NB4 (cell line): ENCODE measurements at regions not wholly inside any gene's neighbourhood (a gene's known extent, or its start where the extent isn't known, plus 50 kb on each side); places are given as distances from the start of the nearest gene placed in this dataset.

Source experiments
- POLR2A ChIP-seq: IDR thresholded peaks from 2 replicates; pipeline ENCODE4 v1.6.1; 2011; ENCODE audit warnings: mild to moderate bottlenecking; ENCODE audit not compliant: insufficient read length; ENCODE audit errors: extremely low read depth
- TF ChIP-seq, protein P1 (sequence below): IDR thresholded peaks from one replicate; pipeline ENCODE4 v1.5.1; 2012; ENCODE audit warnings: low read depth, low read length

DNA sequence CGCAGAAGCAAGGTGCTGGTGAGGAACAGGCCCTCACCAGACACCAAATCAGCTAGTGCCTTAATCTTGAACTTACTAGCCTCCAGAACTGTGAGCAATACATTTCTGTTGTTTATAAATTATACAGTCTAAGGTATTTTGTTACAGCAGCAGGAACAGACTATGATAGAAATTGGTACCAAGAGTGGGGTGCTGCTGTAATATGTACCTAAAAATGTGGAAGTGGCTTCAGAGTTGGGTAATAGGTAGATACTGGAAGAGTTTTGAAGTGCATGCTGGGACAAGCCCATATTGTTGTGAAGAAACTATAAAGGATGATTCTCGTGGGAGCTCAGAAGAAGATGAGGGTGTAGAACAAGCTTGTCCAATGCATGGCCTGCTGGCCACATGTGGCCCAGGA lies 866.8 kb downstream of the C6orf118 start:
- TF ChIP-seq, protein P1, sequence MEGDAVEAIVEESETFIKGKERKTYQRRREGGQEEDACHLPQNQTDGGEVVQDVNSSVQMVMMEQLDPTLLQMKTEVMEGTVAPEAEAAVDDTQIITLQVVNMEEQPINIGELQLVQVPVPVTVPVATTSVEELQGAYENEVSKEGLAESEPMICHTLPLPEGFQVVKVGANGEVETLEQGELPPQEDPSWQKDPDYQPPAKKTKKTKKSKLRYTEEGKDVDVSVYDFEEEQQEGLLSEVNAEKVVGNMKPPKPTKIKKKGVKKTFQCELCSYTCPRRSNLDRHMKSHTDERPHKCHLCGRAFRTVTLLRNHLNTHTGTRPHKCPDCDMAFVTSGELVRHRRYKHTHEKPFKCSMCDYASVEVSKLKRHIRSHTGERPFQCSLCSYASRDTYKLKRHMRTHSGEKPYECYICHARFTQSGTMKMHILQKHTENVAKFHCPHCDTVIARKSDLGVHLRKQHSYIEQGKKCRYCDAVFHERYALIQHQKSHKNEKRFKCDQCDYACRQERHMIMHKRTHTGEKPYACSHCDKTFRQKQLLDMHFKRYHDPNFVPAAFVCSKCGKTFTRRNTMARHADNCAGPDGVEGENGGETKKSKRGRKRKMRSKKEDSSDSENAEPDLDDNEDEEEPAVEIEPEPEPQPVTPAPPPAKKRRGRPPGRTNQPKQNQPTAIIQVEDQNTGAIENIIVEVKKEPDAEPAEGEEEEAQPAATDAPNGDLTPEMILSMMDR: no peak
- no peak for TF ChIP-seq POLR2A
